Fibroblast of lung (primary cell): ENCODE measurements at regions not wholly inside any gene's neighbourhood (a gene's known extent, or its start where the extent isn't known, plus 50 kb on each side); places are given as distances from the start of the nearest gene placed in this dataset.

Source experiments
- DNase-seq, 2 donors: peaks; one replicate each; pipeline versions ENCODE4 v3.0.0 to v3.0.0-alpha.2; 2010; ENCODE audit warnings: low read depth in 2 of 2
- H2AFZ ChIP-seq: 2 replicates; pipeline ENCODE4 v1.5.1; 2012; ENCODE audit warnings: low read length, control low read depth, inconsistent platforms
- H3K27ac ChIP-seq: 2 replicates; pipeline ENCODE4 v1.5.1; 2011; ENCODE audit warnings: low read length, control low read depth; ENCODE audit not compliant: insufficient read depth
- H3K27me3 ChIP-seq: 2 replicates; pipeline ENCODE4 v1.5.1; 2011; ENCODE audit warnings: mild to moderate bottlenecking, low read length; ENCODE audit not compliant: control insufficient read depth, insufficient read depth
- H3K36me3 ChIP-seq: 2 replicates; pipeline ENCODE4 v1.5.1; 2011; ENCODE audit warnings: low read length; ENCODE audit not compliant: control insufficient read depth, insufficient read depth
- H3K4me1 ChIP-seq: 2 replicates; pipeline ENCODE4 v1.5.1; 2011; ENCODE audit warnings: low read length; ENCODE audit not compliant: control insufficient read depth, insufficient read depth; ENCODE audit errors: extremely low read depth
- H3K4me2 ChIP-seq: 2 replicates; pipeline ENCODE4 v1.5.1; 2011; ENCODE audit warnings: low read length, control low read depth; ENCODE audit not compliant: insufficient read depth; ENCODE audit errors: extremely low read depth
- H3K4me3 ChIP-seq, 4 experiments: fragments of 200-600 bp in 1 of 4; sonication (generic) in 1 of 4; replicated peaks in 1 of 4; 2 replicates each; pipeline ENCODE4 v1.5.1; 2011 to 2016; ENCODE audit warnings: low read length in 4 of 4, low read depth in 3 of 4, mild to moderate bottlenecking in 3 of 4, control low read depth in 2 of 4, inconsistent platforms in 1 of 4, mixed read lengths in 1 of 4; ENCODE audit not compliant: insufficient read depth in 1 of 4; ENCODE audit errors: control extremely low read depth in 1 of 4
- H3K79me2 ChIP-seq: 2 replicates; pipeline ENCODE4 v1.5.1; 2012; ENCODE audit warnings: mild to moderate bottlenecking, low read length, inconsistent platforms; ENCODE audit not compliant: control insufficient read depth, insufficient read depth
- H3K9ac ChIP-seq: 2 replicates; pipeline ENCODE4 v1.5.1; 2011; ENCODE audit warnings: mild to moderate bottlenecking, low read length, control low read depth; ENCODE audit not compliant: insufficient read depth
- H3K9me3 ChIP-seq: 2 replicates; pipeline ENCODE4 v1.5.1; 2012; ENCODE audit warnings: low read depth, low read length; ENCODE audit not compliant: control insufficient read depth, insufficient read depth
- H4K20me1 ChIP-seq: 2 replicates; pipeline ENCODE4 v1.5.1; 2011; ENCODE audit warnings: low read length; ENCODE audit not compliant: control insufficient read depth, insufficient read depth; ENCODE audit errors: extremely low read depth
- CTCF ChIP-seq, 2 donors: IDR thresholded peaks in 1 of 2; conservative IDR thresholded peaks in 1 of 2; 1 replicate in 1 of 2; 2 replicates in 1 of 2; pipeline ENCODE4 v1.5.1; 2011 to 2012; ENCODE audit warnings: low read length in 2 of 2, control low read depth in 1 of 2, inconsistent platforms in 1 of 2, low read depth in 1 of 2, mild to moderate bottlenecking in 1 of 2
- EZH2 ChIP-seq: IDR thresholded peaks from 2 replicates; pipeline ENCODE4 v1.5.1; 2012; ENCODE audit warnings: low read length, control low read depth, mild to moderate bottlenecking; ENCODE audit errors: missing control alignments

- no peak overlapping the region for H3K4me3 ChIP-seq
- no peaks in the 10 kb centered on the region for H3K36me3 ChIP-seq
Measured at GRCh38 chr14:71204231-71204630, 297.0 kb downstream of the PCNX1 start.

GRCh38 chr14:71204768-71205167, 297.5 kb downstream of the PCNX1 start:
- Histone ChIP-seq H3K79me2 (no peaks in the 10 kb centered on the region), H3K4me2 (no peak overlapping the region), H3K9ac (no peak overlapping the region), H3K27ac (no peak overlapping the region), H3K36me3 (no peaks in the 10 kb centered on the region), H3K4me3 (no peak overlapping the region), H2AFZ (no peak overlapping the region), H3K9me3 (no peaks in the 10 kb centered on the region), H3K27me3 (no peaks in the 10 kb centered on the region), H3K4me1 (no peaks in the 10 kb centered on the region), H4K20me1 (no peaks in the 10 kb centered on the region)
- DNase-seq = no peak
- TF ChIP-seq EZH2 = no peak
- TF ChIP-seq CTCF (conservative IDR thresholded peaks at IDR 0.05 in 1 of 2, IDR thresholded peaks at IDR 0.05 in 1 of 2; ENCODE audit: low read depth in 1 of 2, low read length in 2 of 2) = no peak

More at GRCh38 chr14:71204231-71204630, 297.0 kb downstream of the PCNX1 start:
- Histone ChIP-seq H2AFZ (no peak overlapping the region), H3K27me3 (no peaks in the 10 kb centered on the region), H3K4me1 (no peaks in the 10 kb centered on the region), H4K20me1 (no peaks in the 10 kb centered on the region), H3K4me2 (no peak overlapping the region), H3K27ac (no peak overlapping the region), H3K9me3 (no peaks in the 10 kb centered on the region), H3K79me2 (no peaks in the 10 kb centered on the region), H3K9ac (no peak overlapping the region)
- TF ChIP-seq CTCF (conservative IDR thresholded peaks at IDR 0.05 in 1 of 2, IDR thresholded peaks at IDR 0.05 in 1 of 2; ENCODE audit: low read depth in 1 of 2, low read length in 2 of 2) = no peak
- TF ChIP-seq EZH2 = no peak
- DNase-seq = no peak

- Histone ChIP-seq H4K20me1 (no peaks in the 10 kb centered on the region), H3K36me3 (no peaks in the 10 kb centered on the region), H3K27me3 (no peaks in the 10 kb centered on the region), H3K4me1 (no peaks in the 10 kb centered on the region), H3K4me2 (no peak overlapping the region), H2AFZ (no peak overlapping the region), H3K9me3 (no peaks in the 10 kb centered on the region), H3K79me2 (no peaks in the 10 kb centered on the region), H3K9ac (no peak overlapping the region), H3K27ac (no peak overlapping the region), H3K4me3 (no peak overlapping the region)
- no peak for DNase-seq
- TF ChIP-seq CTCF (conservative IDR thresholded peaks at IDR 0.05 in 1 of 2, IDR thresholded peaks at IDR 0.05 in 1 of 2; ENCODE audit: low read depth in 1 of 2, low read length in 2 of 2) = no peak
- TF ChIP-seq EZH2 = no peak
Measured at GRCh38 chr14:71206123-71206522, 298.9 kb downstream of the PCNX1 start.
